Activated CD8-positive, alpha-beta memory T cell treated with anti-CD3 and anti-CD28 coated beads, Interleukin-2, amount 50 U/mL, for 1 hour (primary cell): ENCODE measurements at regions not wholly inside any gene's neighbourhood (a gene's known extent, or its start where the extent isn't known, plus 50 kb on each side); places are given as distances from the start of the nearest gene placed in this dataset.

ENCODE experiments used
- DNase-seq: peaks from one replicate; pipeline ENCODE4 v3.0.0-alpha.2; 2020; ENCODE audit errors: extremely low read depth

DNA sequence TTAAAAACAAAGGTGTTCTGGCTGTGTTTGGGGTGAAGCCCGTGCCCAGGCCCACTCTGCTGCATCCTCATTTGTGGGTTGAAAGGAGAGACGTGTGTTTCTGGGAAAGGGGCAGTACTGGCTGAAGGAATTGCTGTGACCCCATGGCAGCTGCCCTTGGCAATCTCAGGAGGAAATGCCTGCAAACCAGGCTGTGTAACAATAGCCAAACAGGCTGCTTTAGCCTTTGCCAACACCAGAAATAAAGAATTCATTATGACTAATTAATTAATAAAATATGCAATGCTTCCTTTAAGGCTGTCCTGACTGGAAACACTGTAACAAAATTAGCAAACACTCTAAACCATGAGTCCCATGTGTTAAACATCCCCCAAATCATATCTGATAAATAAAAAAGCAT, 53.0 kb upstream of the KRR1 start:
- DNase-seq: no peak

DNA sequence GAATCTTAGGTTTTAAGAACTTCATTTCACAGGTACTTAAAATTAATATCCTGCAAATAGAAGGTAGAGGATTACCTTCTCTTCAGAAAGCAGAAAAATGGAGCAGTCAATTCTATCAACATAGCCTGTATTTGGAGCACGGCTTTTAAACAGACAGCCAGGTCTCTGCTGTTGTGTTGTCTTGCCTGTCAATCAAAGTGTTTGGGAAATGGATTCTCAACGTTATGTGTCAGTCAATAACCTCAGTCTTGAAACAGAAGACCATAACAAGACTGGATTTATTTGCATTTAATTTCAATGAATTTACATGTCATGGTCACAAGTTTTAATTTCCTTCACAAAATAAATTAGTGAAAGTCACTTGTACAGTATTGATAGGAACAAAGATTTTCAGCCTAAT, 51.9 kb upstream of the KRR1 start:
- DNase-seq: no peak

DNA sequence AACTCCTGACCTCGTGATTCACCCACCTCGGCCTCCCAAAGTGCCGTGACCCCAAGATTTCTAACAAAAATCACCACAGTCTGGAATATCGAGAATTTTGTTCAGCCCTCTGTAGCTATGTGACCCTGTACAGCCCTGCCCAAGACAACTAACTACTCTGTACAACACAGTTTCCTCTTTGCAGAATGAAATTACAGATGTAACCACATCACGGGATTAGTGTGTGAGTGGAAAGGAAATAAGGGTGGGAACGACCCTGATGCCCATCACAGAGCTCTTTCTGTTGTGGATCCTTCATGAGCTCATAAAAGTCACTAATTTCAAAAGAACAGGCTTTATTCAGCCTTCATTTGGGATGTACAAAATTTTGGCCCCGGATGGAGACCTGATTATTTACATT, 50.5 kb upstream of the KRR1 start:
- no peak for DNase-seq
